ENCODE measurements at regions not wholly inside any gene's neighbourhood (a gene's known extent, or its start where the extent isn't known, plus 50 kb on each side); places are given as distances from the start of the nearest gene placed in this dataset.

DNA sequence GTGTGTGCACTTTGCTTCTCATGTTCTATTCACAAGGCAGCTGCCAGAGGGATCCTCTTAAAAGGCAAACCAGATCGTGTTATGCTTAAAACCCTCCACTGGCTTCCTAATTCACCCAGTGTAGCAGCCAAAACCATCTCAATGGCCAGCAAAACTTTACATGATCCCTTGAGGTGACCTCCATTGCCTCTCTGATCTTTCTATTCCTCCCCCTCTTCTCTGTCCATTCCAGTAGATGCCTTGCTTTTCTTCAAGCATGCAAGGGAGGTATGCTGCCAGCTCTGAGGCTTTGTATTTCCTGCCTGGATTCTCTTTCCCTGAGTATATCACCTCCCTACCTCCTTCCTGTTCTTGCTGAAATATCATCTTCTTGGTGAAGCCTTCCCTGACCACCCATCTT, 93.2 kb upstream of the KCNK2 start:
- DNase-seq (ENCODE audit: extremely low spot score, unreplicated experiment): no peak
- Mint-ChIP-seq H3K27me3 (peaks cover 19% of the 10 kb centered on the region), H3K4me3 (no peak overlapping the region), H3K4me1 (ENCODE audit: unreplicated experiment) (no peaks in the 10 kb centered on the region), H3K36me3 (no peaks in the 10 kb centered on the region), H3K27ac (no peak overlapping the region), H3K9me3 (no peaks in the 10 kb centered on the region)
- no peak for TF ChIP-seq CTCF (conservative IDR thresholded peaks at IDR 0.05)

DNA sequence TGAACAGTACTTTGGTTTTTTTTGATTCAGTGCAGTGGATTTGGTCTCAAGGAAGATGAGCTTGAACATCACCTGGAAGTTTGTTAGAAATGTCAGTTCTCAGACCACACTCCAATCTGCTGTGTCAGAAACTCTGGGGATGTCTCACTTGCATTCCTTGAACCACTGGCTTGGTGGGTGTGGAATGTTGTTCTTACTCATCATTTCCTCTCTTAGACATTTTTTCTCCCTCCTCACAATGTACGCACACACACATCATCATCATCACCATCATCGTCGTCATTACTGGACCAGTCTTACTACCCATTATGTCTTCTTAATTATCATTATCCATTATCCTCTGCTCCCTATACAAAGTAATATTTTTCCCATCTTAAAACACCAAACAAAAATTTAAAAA, 91.9 kb upstream of the KCNK2 start:
- no peaks in the 10 kb centered on the region for H3K36me3 Mint-ChIP-seq
- no peak overlapping the region for H3K27ac Mint-ChIP-seq
- no peaks in the 10 kb centered on the region for H3K9me3 Mint-ChIP-seq

GRCh38 chr1:214991691-214992315, 90.7 kb upstream of the KCNK2 start:
- no peak for TF ChIP-seq CTCF (conservative IDR thresholded peaks at IDR 0.05)
- H3K9me3 Mint-ChIP-seq: no peaks in the 10 kb centered on the region
- H3K4me1 Mint-ChIP-seq (ENCODE audit: unreplicated experiment): no peaks in the 10 kb centered on the region
- peaks cover 19% of the 10 kb centered on the region for H3K27me3 Mint-ChIP-seq
- H3K27ac Mint-ChIP-seq: no peak overlapping the region
- H3K4me3 Mint-ChIP-seq: no peak overlapping the region
- no peaks in the 10 kb centered on the region for H3K36me3 Mint-ChIP-seq
- DNase-seq (ENCODE audit: extremely low spot score, unreplicated experiment): no peak

More for the DNA sequence above, 91.9 kb upstream of the KCNK2 start:
- Mint-ChIP-seq H3K4me3 (no peak overlapping the region), H3K27me3 (peaks cover 19% of the 10 kb centered on the region), H3K4me1 (ENCODE audit: unreplicated experiment) (no peaks in the 10 kb centered on the region)
- no peak for DNase-seq (ENCODE audit: extremely low spot score, unreplicated experiment)
- TF ChIP-seq CTCF (conservative IDR thresholded peaks at IDR 0.05): no peak

- H3K4me3 Mint-ChIP-seq: no peak overlapping the region
- H3K27ac Mint-ChIP-seq: no peak overlapping the region
- no peak for DNase-seq (ENCODE audit: extremely low spot score, unreplicated experiment)
- TF ChIP-seq CTCF (conservative IDR thresholded peaks at IDR 0.05): no peak
- peaks cover 19% of the 10 kb centered on the region for H3K27me3 Mint-ChIP-seq
- no peaks in the 10 kb centered on the region for H3K36me3 Mint-ChIP-seq
- no peaks in the 10 kb centered on the region for H3K4me1 Mint-ChIP-seq (ENCODE audit: unreplicated experiment)
- no peaks in the 10 kb centered on the region for H3K9me3 Mint-ChIP-seq
Observed at GRCh38 chr1:214993419-214993818, 89.1 kb upstream of the KCNK2 start.

- TF ChIP-seq CTCF (conservative IDR thresholded peaks at IDR 0.05): no peak
- peaks cover 3% of the 10 kb centered on the region for H3K27me3 Mint-ChIP-seq
- no peaks in the 10 kb centered on the region for H3K36me3 Mint-ChIP-seq
- no peak overlapping the region for H3K4me3 Mint-ChIP-seq
- H3K4me1 Mint-ChIP-seq (ENCODE audit: unreplicated experiment): no peaks in the 10 kb centered on the region
- no peak for DNase-seq (ENCODE audit: extremely low spot score, unreplicated experiment)
- no peak overlapping the region for H3K27ac Mint-ChIP-seq
- H3K9me3 Mint-ChIP-seq: no peaks in the 10 kb centered on the region
Observed at GRCh38 chr1:214997685-214998084, 84.9 kb upstream of the KCNK2 start.

All from type B pancreatic cell (in vitro differentiated cells).